Omental fat pad (tissue), 3 donors: ENCODE measurements at regions not wholly inside any gene's neighbourhood (a gene's known extent, or its start where the extent isn't known, plus 50 kb on each side); places are given as distances from the start of the nearest gene placed in this dataset.

Source experiments
- ATAC-seq: fragments of 150-250 bp; one replicate; pipeline ENCODE4 v1.9.1; 2016; ENCODE audit warnings: mild to moderate bottlenecking, moderate library complexity; ENCODE audit not compliant: low FRiP score
- DNase-seq: peaks from one replicate; pipeline ENCODE4 v3.0.0-alpha.2; 2019; ENCODE audit warnings: low spot score
- TF ChIP-seq, protein P1 (sequence below), 3 donors: fragments of 450-650 bp; IDR thresholded peaks; one replicate each; pipeline ENCODE4 v1.5.1; 2016 to 2017; ENCODE audit warnings: antibody characterized with exemption in 3 of 3, mild to moderate bottlenecking in 3 of 3, moderate library complexity in 2 of 3

DNA sequence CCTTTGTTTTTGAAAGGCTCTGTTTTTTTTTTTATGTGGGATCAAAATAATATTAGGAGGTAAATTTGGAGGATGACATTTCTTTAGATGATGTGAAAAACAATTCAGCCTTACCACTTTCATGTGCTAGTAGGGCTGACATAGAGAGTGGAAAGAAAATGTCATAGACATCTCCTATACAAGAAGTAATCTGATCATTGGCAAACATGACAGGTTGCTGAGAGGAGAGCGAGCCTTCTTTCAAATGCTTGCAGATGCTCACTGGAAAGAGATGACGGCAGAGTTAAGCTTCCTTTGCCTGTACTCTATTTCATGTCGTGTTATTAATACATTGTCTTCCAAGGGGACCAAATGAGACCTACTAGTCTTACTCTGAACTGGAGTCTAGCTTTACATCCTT is 160.1 kb upstream of the DAP start:
- DNase-seq: no peak
- TF ChIP-seq, protein P1, sequence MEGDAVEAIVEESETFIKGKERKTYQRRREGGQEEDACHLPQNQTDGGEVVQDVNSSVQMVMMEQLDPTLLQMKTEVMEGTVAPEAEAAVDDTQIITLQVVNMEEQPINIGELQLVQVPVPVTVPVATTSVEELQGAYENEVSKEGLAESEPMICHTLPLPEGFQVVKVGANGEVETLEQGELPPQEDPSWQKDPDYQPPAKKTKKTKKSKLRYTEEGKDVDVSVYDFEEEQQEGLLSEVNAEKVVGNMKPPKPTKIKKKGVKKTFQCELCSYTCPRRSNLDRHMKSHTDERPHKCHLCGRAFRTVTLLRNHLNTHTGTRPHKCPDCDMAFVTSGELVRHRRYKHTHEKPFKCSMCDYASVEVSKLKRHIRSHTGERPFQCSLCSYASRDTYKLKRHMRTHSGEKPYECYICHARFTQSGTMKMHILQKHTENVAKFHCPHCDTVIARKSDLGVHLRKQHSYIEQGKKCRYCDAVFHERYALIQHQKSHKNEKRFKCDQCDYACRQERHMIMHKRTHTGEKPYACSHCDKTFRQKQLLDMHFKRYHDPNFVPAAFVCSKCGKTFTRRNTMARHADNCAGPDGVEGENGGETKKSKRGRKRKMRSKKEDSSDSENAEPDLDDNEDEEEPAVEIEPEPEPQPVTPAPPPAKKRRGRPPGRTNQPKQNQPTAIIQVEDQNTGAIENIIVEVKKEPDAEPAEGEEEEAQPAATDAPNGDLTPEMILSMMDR (IDR thresholded peaks at IDR 0.05): no peak
- ATAC-seq: no peak

DNA sequence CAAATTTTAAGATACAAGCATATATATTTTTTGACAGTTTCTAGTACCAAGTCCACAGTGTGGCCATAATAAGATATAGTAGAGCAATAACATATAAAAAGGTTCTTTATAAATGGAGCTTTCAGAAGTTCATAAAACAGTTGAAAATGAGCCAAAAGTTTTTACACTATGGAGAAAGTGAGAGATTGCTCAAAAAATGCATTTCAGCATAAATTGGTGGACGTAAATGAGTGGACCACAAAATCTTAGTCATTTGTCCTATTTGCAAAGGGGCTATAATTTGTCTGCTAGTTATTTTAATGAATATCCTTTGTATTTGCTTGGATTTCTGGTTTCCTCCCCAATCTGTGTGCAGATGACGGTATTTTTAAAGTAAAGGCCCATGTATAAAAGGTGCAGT is 159.4 kb upstream of the DAP start:
- TF ChIP-seq, protein P1 (IDR thresholded peaks at IDR 0.05): no peak
- ATAC-seq: no peak
- DNase-seq: no peak

DNA sequence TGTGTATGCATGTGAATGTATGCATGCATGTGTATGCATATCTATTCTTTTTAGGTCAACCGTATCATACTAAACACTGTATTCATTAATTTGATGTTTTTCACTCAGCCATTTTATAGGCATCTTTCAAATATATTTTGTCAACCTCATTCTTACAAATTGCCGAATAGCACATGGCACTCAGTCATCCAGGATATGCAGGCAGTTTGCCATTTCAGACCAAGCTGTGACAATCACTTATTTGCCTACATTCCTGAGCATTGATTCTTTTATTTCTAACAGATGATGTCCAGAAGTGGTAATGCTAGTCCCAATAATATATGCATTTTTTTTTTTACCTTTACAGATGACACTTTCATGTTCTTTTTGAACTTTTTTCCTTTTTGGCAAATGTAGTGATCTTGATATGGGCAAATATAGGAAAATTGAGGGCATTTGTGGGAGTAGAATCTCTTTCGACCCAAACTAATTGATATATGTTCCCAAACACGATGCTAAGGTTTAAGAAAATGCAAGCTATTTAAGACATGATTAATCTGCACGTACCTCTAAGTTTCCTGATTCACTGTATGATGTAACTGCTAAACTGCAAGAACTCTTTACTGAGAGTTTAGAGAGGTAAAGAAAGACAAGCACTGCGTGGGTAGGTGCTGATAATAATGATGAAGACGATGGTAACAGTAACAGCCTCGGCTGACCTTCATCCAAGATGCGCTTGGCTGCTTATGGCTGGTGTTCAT is 153.9 kb upstream of the DAP start:
- DNase-seq (no peak), ATAC-seq (no peak)
- TF ChIP-seq, protein P1 (IDR thresholded peaks at IDR 0.05): no peak

DNA sequence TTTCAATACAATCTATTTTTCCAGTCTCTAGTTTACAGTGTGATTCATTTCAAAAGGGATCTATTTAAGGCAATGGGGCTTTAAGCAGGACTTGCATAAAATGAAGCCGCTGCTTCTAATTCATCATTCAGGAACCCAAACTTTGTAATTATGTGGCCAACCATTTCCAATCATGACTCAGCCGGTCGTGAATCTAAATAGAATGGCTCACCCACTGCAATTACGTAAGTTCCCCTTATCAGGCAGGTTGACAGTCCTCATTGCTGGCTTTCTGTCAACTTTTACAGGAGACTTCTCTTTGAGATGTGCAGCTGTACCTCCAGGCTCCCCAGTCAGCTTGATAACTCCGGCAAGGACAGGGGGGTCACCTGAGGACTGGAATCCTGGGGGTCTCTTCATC is 152.8 kb upstream of the DAP start:
- peak; percentile 37 for ATAC-seq
- DNase-seq: no peak
- TF ChIP-seq, protein P1 (IDR thresholded peaks at IDR 0.05): no peak

DNA sequence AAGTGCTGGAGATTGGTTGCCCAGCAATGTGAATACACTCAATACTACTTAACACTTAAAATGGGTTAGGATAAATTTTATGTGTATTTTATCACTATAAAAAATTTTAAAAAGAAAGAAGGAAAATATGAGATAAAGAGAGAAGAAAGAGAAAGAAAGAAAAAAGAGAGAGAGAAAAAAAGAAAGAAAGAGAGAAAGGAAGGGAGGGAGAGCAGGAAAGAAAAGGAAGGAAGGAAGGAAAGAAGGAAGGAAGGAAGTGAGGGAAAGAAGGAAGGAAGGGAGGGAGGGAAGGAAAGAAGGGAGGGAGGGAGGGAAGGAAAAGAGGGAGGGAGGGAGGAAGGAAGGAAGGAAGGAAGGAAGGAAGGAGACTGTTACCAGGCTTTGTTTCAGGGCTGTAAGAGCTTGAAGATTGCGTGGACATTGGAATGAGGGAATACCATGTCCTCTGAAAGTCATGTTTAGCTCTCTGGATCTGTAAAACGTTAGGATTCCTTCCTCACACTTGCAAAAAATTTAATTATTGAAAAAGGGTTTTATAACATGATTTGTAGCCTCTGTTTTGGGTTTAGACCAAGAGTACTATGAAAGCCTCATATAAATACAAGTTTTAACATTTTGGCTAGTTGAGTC is 152.3 kb upstream of the DAP start:
- ATAC-seq: no peak
- DNase-seq: no peak
- TF ChIP-seq, protein P1 (IDR thresholded peaks at IDR 0.05): no peak

DNA sequence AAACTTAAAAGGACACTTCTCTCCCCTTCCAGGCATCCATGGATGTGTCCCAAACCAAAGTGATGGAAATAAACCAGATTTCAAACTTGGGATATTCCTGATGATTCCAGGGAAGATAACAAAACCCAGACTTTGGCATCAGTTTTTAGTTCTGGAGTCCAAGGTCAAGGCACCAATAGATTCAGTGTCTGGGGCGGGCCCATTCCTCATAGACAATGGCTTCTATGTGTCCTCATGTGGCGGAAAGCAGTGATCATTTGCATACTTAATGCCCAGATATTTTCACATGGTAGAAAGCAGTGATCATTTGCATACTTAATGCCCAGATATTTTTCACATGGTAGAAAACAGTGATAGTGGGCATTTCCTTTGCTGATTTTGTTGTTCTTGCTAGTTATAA is 151.4 kb upstream of the DAP start:
- ATAC-seq (no peak), DNase-seq (no peak)

More for the DNA sequence above, 151.4 kb upstream of the DAP start:
- TF ChIP-seq, protein P1 (IDR thresholded peaks at IDR 0.05): no peak
